AG09309 (cell line): ENCODE measurements at regions not wholly inside any gene's neighbourhood (a gene's known extent, or its start where the extent isn't known, plus 50 kb on each side); places are given as distances from the start of the nearest gene placed in this dataset.
"Not testable (repeated sequence)": the region's sequence is repeated elsewhere in the genome, so short reads cannot be mapped to it uniquely, and the experiment has no call there.

ENCODE experiments used
- DNase-seq: peaks from one replicate; pipeline ENCODE4 v3.0.0-alpha.2; 2010; ENCODE audit warnings: low read depth
- H3K4me3 ChIP-seq: 2 replicates; pipeline ENCODE4 v1.5.1; 2011; ENCODE audit warnings: mild to moderate bottlenecking, low read depth, low read length, moderate library complexity; ENCODE audit not compliant: control insufficient read depth
- CTCF ChIP-seq: IDR thresholded peaks from 2 replicates; pipeline ENCODE4 v1.5.1; 2011; ENCODE audit warnings: mild to moderate bottlenecking, low read depth, low read length, inconsistent platforms; ENCODE audit not compliant: insufficient read depth, control insufficient read depth; ENCODE audit errors: missing control alignments

- no peak overlapping the region for H3K4me3 ChIP-seq
- no peak for DNase-seq
- no peak for TF ChIP-seq CTCF
Measured at GRCh38 chr3:193028258-193028657, 110.6 kb upstream of the MB21D2 start.

GRCh38 chr3:193029800-193030199, 112.1 kb upstream of the MB21D2 start:
- no peak overlapping the region for H3K4me3 ChIP-seq
- no peak for TF ChIP-seq CTCF
- DNase-seq = no peak

GRCh38 chr3:193030276-193030675, 112.6 kb upstream of the MB21D2 start:
- no peak for TF ChIP-seq CTCF
- H3K4me3 ChIP-seq = no peak overlapping the region
- no peak for DNase-seq

GRCh38 chr3:193031911-193032310, 114.3 kb upstream of the MB21D2 start:
- no peak for TF ChIP-seq CTCF
- no peak for DNase-seq
- H3K4me3 ChIP-seq = no peak overlapping the region

GRCh38 chr3:193033226-193033780, 115.6 kb upstream of the MB21D2 start:
- H3K4me3 ChIP-seq = no peak overlapping the region
- no peak for DNase-seq
- no peak for TF ChIP-seq CTCF

GRCh38 chr3:193037828-193038227, 120.2 kb upstream of the MB21D2 start:
- not testable (repeated sequence) for DNase-seq, H3K4me3 ChIP-seq

GRCh38 chr3:193039058-193039457, 121.4 kb upstream of the MB21D2 start:
- no peak for DNase-seq
- H3K4me3 ChIP-seq = no peak overlapping the region
- no peak for TF ChIP-seq CTCF
